ENCODE measurements at regions not wholly inside any gene's neighbourhood (a gene's known extent, or its start where the extent isn't known, plus 50 kb on each side); places are given as distances from the start of the nearest gene placed in this dataset.

GRCh38 chr22:35197886-35198285 is 59.4 kb upstream of the HMGXB4 start (continued):
- TF ChIP-seq ZNF48 (tag by site-specific recombination; IDR thresholded peaks at IDR 0.05) (no peak), RBAK (tag by site-specific recombination; IDR thresholded peaks at IDR 0.05) (no peak), OSR2 (tag by site-specific recombination; IDR thresholded peaks at IDR 0.05) (no peak), GLI2 (tag by site-specific recombination; IDR thresholded peaks at IDR 0.05; ENCODE audit: borderline replicate concordance, low read depth) (no peak)

DNA sequence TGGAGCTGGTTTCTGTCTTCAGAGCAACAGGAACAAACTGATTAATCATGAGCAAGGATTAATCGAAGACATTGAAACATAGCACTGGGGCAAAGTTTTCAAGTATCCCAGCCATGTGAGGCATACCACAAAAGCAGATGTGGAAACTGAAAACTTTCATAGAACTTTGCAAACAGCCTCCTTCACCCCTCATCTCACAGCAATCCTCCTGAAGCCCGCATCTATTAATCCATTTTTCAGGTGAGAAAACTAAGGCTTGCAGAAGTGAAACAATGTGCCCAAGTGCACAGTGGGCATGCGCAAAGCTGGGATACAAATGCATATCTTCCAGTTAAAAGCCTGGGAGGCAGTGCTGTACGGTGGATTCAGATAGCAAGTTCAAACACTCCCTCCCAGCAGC is 58.6 kb upstream of the HMGXB4 start:
- TF ChIP-seq ZNF585B (tag by site-specific recombination; IDR thresholded peaks at IDR 0.05) (no peak), PRDM1 (tag by site-specific recombination; IDR thresholded peaks at IDR 0.05) (no peak), KLF17 (tag by site-specific recombination; IDR thresholded peaks at IDR 0.05) (no peak), OSR2 (tag by site-specific recombination; IDR thresholded peaks at IDR 0.05) (no peak), ZNF600 (tag by site-specific recombination; IDR thresholded peaks at IDR 0.05) (no peak), ZNF366 (tag by site-specific recombination; conservative IDR thresholded peaks at IDR 0.05) (no peak)
- TF ChIP-seq, protein P1, sequence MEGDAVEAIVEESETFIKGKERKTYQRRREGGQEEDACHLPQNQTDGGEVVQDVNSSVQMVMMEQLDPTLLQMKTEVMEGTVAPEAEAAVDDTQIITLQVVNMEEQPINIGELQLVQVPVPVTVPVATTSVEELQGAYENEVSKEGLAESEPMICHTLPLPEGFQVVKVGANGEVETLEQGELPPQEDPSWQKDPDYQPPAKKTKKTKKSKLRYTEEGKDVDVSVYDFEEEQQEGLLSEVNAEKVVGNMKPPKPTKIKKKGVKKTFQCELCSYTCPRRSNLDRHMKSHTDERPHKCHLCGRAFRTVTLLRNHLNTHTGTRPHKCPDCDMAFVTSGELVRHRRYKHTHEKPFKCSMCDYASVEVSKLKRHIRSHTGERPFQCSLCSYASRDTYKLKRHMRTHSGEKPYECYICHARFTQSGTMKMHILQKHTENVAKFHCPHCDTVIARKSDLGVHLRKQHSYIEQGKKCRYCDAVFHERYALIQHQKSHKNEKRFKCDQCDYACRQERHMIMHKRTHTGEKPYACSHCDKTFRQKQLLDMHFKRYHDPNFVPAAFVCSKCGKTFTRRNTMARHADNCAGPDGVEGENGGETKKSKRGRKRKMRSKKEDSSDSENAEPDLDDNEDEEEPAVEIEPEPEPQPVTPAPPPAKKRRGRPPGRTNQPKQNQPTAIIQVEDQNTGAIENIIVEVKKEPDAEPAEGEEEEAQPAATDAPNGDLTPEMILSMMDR (tag by site-specific recombination; IDR thresholded peaks at IDR 0.05) = no peak
- Histone ChIP-seq H3K4me3 (ENCODE audit: low read depth, low read length) (no peak overlapping the region), H3K9me3 (ENCODE audit: control insufficient read depth, insufficient read depth, low read depth, low read length) (no peaks in the 10 kb centered on the region), H3K36me3 (ENCODE audit: control insufficient read depth in 2 of 2, insufficient read depth in 1 of 2, low read length in 2 of 2) (no peaks in the 10 kb centered on the region), H3K27ac (ENCODE audit: extremely low read depth, low read depth, low read length) (no peak overlapping the region), H3K4me1 (ENCODE audit: control insufficient read depth, insufficient read depth, low read length) (no peaks in the 10 kb centered on the region)
- ChIA-PET CTCF (interaction anchor here (1.1 to 1.2 kb wide), 2 partner anchors 21 to 32 kb away, joined by 3 to 6 read pairs; no protein-coding TSS in a partner anchor), POLR2A (interaction anchor here (0.7 kb wide), 1 partner anchor 23 kb away, joined by 4 read pairs; no protein-coding TSS in a partner anchor)

GRCh38 chr22:35202376-35202775 is 54.9 kb upstream of the HMGXB4 start:
- no peaks in the 10 kb centered on the region for H3K36me3 ChIP-seq (ENCODE audit: control insufficient read depth in 2 of 2, insufficient read depth in 1 of 2, low read length in 2 of 2)
- ChIA-PET CTCF (interaction anchor here (0.8 kb wide), 1 partner anchor 29 kb away, joined by 3 read pairs; no protein-coding TSS in a partner anchor), POLR2A (no interaction called here)
- no peaks in the 10 kb centered on the region for H3K4me1 ChIP-seq (ENCODE audit: control insufficient read depth, insufficient read depth, low read length)
- no peak overlapping the region for H3K27ac ChIP-seq (ENCODE audit: extremely low read depth, low read depth, low read length)
- TF ChIP-seq ZNF10 (tag by site-specific recombination; IDR thresholded peaks at IDR 0.05) (no peak), ZFP69B (tag by site-specific recombination; IDR thresholded peaks at IDR 0.05) (no peak), ZNF610 (tag by site-specific recombination; IDR thresholded peaks at IDR 0.05; ENCODE audit: borderline replicate concordance) (no peak), ZFHX2 (tag by site-specific recombination; conservative IDR thresholded peaks at IDR 0.05) (no peak), KLF9 (tag by site-specific recombination; IDR thresholded peaks at IDR 0.05; ENCODE audit: low read depth) (no peak), ZNF76 (tag by site-specific recombination; IDR thresholded peaks at IDR 0.05; ENCODE audit: borderline replicate concordance, low read depth) (no peak), OSR2 (tag by site-specific recombination; IDR thresholded peaks at IDR 0.05) (no peak), ZNF169 (tag by site-specific recombination; IDR thresholded peaks at IDR 0.05) (no peak), ZNF701 (tag by site-specific recombination; IDR thresholded peaks at IDR 0.05) (no peak), BCL11B (tag by site-specific recombination; IDR thresholded peaks at IDR 0.05; ENCODE audit: low read depth) (no peak), KLF1 (tag by site-specific recombination; IDR thresholded peaks at IDR 0.05) (no peak), ZNF114 (tag by site-specific recombination; IDR thresholded peaks at IDR 0.05) (no peak)
- H3K4me3 ChIP-seq (ENCODE audit: low read depth, low read length) = no peak overlapping the region
- no peaks in the 10 kb centered on the region for H3K9me3 ChIP-seq (ENCODE audit: control insufficient read depth, insufficient read depth, low read depth, low read length)

Data from HEK293 (cell line).